Esophagus muscularis mucosa (tissue), 4 donors: ENCODE measurements at regions not wholly inside any gene's neighbourhood (a gene's known extent, or its start where the extent isn't known, plus 50 kb on each side); places are given as distances from the start of the nearest gene placed in this dataset.

Experiments used
- DNase-seq: peaks from one replicate; pipeline ENCODE4 v3.0.0-alpha.2; 2017; ENCODE audit errors: extremely low spot score
- H3K27ac ChIP-seq, 4 donors: fragments of 200-600 bp; sonication (generic); replicated peaks in 1 of 4; 1 replicate in 3 of 4; 2 replicates in 1 of 4; pipeline ENCODE4 v1.5.1; 2016 to 2019; ENCODE audit warnings: mild to moderate bottlenecking in 1 of 4
- H3K27me3 ChIP-seq, 4 donors: fragments of 200-600 bp; sonication (generic); one replicate each; pipeline versions ENCODE4 v1.5.1 to v1.6.0; 2016 to 2019
- H3K36me3 ChIP-seq, 4 donors: fragments of 200-600 bp; sonication (generic); one replicate each; pipeline ENCODE4 v1.5.1; 2016 to 2019
- H3K4me1 ChIP-seq, 4 donors: fragments of 200-600 bp; sonication (generic); one replicate each; pipeline ENCODE4 v1.5.1; 2016 to 2019
- H3K4me3 ChIP-seq, 4 donors: fragments of 200-600 bp; sonication (generic); 1 replicate in 2 of 4; 2 replicates in 2 of 4; pipeline ENCODE4 v1.5.1; 2016 to 2019; ENCODE audit warnings: mild to moderate bottlenecking in 4 of 4, moderate library complexity in 1 of 4
- H3K9me3 ChIP-seq, 4 donors: fragments of 200-600 bp; sonication (generic); 1 replicate in 3 of 4; 2 replicates in 1 of 4; pipeline ENCODE4 v1.5.1; 2016 to 2019
- CTCF ChIP-seq, 3 experiments: fragments of 200-600 bp in 2 of 3; fragments of 450-650 bp in 1 of 3; sonication (generic) in 2 of 3; IDR thresholded peaks; one replicate each; pipeline ENCODE4 v1.5.1; 2017 to 2019; ENCODE audit warnings: antibody characterized with exemption in 3 of 3, mild to moderate bottlenecking in 2 of 3, moderate library complexity in 1 of 3
- EP300 ChIP-seq: sonication (generic); formaldehyde crosslinking; IDR thresholded peaks from one replicate; pipeline ENCODE4 v1.6.1; 2017; ENCODE audit warnings: antibody characterized with exemption
- POLR2A ChIP-seq: fragments of 450-650 bp; IDR thresholded peaks from one replicate; pipeline ENCODE4 v1.6.1; 2017; ENCODE audit warnings: antibody characterized with exemption, moderate library complexity, mild to moderate bottlenecking, low read depth
- POLR2AphosphoS5 ChIP-seq, 2 donors: sonication (generic); formaldehyde crosslinking; IDR thresholded peaks; one replicate each; pipeline ENCODE4 v1.6.1; 2017; ENCODE audit warnings: antibody characterized with exemption in 2 of 2
- WGBS: methylation state at CpG from one replicate; pipeline ENCODE4 v1.1.5; 2018; 5-methylcytosine and 5-hydroxymethylcytosine counted together
- intact Hi-C: fragments of 100-400 bp; cut with DNase I; formaldehyde crosslinking; loops from one replicate; pipeline ENCODE4 v1.15.1; 2023

- Histone ChIP-seq H3K36me3 (no peaks in the 10 kb centered on the region), H3K9me3 (no peaks in the 10 kb centered on the region), H3K27ac (peak overlapping the region; percentile 5 to 31 (median 24)), H3K4me1 (peaks cover 23 to 39% (median 34%) of the 10 kb centered on the region in 4 donors), H3K4me3 (no peak overlapping the region), H3K27me3 (no peaks in the 10 kb centered on the region)
- DNase-seq: peak; percentile 82
- 83% methylated on average over 9 of the region's 9 CpGs for WGBS
- intact Hi-C loops: loop anchor here (5.0 to 10.0 kb wide), 3 partner anchors 155 to 358 kb away; partner anchors contain the start of genes FGGY and JUN
- no peak for TF ChIP-seq CTCF (IDR thresholded peaks at IDR 0.05)
- TF ChIP-seq EP300: no peak
- TF ChIP-seq POLR2A: no peak
- no peak for TF ChIP-seq POLR2AphosphoS5 (IDR thresholded peaks at IDR 0.05)
Measured at GRCh38 chr1:59142311-59143132, 154.4 kb upstream of the FGGY start.

- no peaks in the 10 kb centered on the region for H3K36me3 ChIP-seq
- TF ChIP-seq POLR2AphosphoS5 (IDR thresholded peaks at IDR 0.05): peak; percentile 23 to 25
- TF ChIP-seq EP300: no peak
- no peak for TF ChIP-seq POLR2A
- no peak for TF ChIP-seq CTCF (IDR thresholded peaks at IDR 0.05)
- no peaks in the 10 kb centered on the region for H3K9me3 ChIP-seq
- peak overlapping the region; percentile 5 to 31 (median 24) for H3K27ac ChIP-seq
- no peak overlapping the region for H3K4me3 ChIP-seq
- no peak for DNase-seq
- intact Hi-C loops: loop anchor here (5.0 to 10.0 kb wide), 3 partner anchors 154 to 358 kb away; partner anchors contain the start of genes FGGY and JUN
- WGBS: 17% methylated on average over 2 of the region's 2 CpGs
- H3K4me1 ChIP-seq: peaks cover 19 to 38% (median 31%) of the 10 kb centered on the region in 4 donors
- H3K27me3 ChIP-seq: no peaks in the 10 kb centered on the region
Measured at GRCh38 chr1:59143133-59143487, 153.8 kb upstream of the FGGY start.

GRCh38 chr1:59143811-59144210 is 153.1 kb upstream of the FGGY start:
- DNase-seq: no peak
- TF ChIP-seq EP300 (no peak), POLR2AphosphoS5 (IDR thresholded peaks at IDR 0.05) (no peak), POLR2A (no peak), CTCF (IDR thresholded peaks at IDR 0.05) (no peak)
- no peak overlapping the region for H3K4me3 ChIP-seq
- peaks cover 19 to 38% (median 29%) of the 10 kb centered on the region in 4 donors for H3K4me1 ChIP-seq
- no peaks in the 10 kb centered on the region for H3K9me3 ChIP-seq
- intact Hi-C loops: loop anchor here (5.0 to 10.0 kb wide), 3 partner anchors 153 to 359 kb away; partner anchors contain the start of genes FGGY and JUN
- H3K27ac ChIP-seq: peak overlapping the region in 2 of 4 donors; percentile 5 to 28
- no peaks in the 10 kb centered on the region for H3K36me3 ChIP-seq
- WGBS: 75% methylated on average over 2 of the region's 2 CpGs
- H3K27me3 ChIP-seq: no peaks in the 10 kb centered on the region

GRCh38 chr1:59144959-59145358 is 151.9 kb upstream of the FGGY start:
- no peak for DNase-seq
- Histone ChIP-seq H3K9me3 (no peaks in the 10 kb centered on the region), H3K36me3 (no peaks in the 10 kb centered on the region), H3K27ac (no peak overlapping the region), H3K27me3 (no peaks in the 10 kb centered on the region), H3K4me3 (no peak overlapping the region), H3K4me1 (peaks cover 20 to 38% (median 32%) of the 10 kb centered on the region in 4 donors)
- TF ChIP-seq POLR2AphosphoS5 (IDR thresholded peaks at IDR 0.05) (no peak), EP300 (no peak), POLR2A (no peak), CTCF (IDR thresholded peaks at IDR 0.05) (no peak)
- 98% methylated on average over 2 of the region's 2 CpGs for WGBS
- intact Hi-C loops: loop anchor here (5.0 to 10.0 kb wide), 3 partner anchors 152 to 360 kb away; partner anchors contain the start of genes FGGY and JUN
